ENCODE measurements at regions not wholly inside any gene's neighbourhood (a gene's known extent, or its start where the extent isn't known, plus 50 kb on each side); places are given as distances from the start of the nearest gene placed in this dataset.

DNA sequence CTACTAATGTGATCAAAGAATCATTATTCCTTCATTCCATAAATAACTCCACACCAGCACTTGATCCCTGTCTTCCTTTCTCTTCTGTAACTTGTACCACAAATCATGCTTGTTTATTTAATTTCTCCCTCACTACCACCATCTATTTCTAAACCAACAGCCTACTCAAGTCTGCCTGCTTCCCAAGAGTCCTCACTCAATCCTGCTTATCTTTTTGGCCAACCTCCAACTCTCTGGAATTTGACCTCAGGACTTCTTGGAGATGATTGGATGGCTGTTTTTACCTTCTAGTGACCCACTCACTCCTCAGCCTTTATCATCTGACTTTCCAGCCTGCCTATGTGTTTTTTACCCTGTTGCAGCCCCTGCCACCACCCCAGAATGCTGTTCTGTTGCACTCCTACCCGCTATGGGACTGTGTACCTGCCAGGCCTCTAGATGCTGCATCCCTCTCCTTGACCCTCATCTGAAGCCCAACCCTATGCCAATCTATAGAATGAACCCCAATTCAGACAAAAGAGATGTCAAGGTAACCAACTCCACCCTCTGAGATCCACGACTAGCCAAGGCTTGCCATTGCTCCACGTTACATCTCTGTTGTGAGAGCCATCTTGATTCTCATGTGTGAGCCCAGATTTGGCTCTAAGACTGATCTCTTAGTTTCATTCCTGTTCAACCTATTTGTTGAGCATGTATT lies 150.2 kb upstream of the PLEKHG7 start:
- DNase-seq = no peak

DNA sequence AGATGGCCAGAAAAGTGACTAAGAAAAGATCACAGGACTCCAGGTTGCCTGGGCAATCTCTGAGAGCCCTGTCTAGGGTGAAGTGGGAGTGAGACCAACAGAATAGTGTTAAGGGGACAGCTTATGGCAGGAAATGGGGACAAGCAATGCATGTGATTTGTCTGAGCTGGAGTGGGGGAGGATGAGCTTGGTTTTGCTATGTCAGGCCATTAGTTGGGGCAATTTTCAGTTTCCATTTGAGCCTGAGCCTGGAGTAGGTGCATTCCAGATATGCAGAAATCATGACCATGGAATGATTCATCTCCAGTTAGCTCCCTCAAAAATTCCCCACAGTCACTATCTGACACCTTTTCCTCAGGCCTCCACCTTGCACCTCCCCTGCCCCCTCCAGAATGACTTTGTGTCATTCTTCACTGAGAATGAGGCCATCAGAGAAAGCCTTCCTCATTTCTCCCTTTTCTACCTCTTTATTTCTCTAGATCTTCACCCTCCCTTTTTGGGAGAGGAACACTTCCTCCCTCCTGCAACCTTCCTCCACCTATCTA lies 150.9 kb upstream of the PLEKHG7 start:
- no peak for DNase-seq

- DNase-seq = no peak
Observed at GRCh38 chr12:92551210-92551609, 151.6 kb upstream of the PLEKHG7 start.

DNA sequence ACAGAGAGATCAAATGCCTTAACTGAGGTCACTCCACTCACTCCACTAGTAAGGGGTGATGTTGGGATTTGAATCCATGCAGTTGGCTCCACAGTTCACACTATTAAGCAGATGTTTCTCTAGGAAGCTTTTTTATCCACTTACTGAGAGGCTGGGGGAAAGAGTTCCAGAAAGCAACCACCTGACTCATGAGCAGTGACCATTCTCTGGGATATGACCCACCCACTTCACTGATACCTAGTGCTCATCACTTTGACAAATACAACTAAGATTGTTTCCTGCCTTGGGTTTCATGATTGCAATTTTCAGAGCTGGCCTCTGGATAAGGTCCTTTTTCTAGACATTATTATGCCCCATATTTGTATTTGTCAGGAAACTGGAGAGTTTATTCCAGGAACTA lies 152.1 kb upstream of the PLEKHG7 start:
- DNase-seq = no peak

DNA sequence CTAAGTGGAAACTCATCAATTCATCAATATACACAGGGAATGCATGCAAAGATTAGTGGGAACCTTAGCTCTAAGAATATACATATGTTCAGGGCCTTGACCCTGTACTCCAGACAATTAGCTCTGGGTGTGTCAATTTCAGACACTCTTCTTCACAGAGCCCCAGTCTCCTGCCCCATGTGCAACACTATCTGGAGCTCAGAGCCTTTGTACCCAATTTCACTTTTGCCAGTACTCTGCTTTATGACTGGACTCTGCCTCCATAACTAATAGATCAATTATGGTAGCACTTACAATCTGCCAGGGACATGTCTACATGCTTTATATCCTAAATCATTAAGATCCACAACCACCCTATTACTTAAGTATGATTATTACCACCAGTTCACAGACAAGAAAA lies 152.5 kb upstream of the PLEKHG7 start:
- no peak for DNase-seq

DNA sequence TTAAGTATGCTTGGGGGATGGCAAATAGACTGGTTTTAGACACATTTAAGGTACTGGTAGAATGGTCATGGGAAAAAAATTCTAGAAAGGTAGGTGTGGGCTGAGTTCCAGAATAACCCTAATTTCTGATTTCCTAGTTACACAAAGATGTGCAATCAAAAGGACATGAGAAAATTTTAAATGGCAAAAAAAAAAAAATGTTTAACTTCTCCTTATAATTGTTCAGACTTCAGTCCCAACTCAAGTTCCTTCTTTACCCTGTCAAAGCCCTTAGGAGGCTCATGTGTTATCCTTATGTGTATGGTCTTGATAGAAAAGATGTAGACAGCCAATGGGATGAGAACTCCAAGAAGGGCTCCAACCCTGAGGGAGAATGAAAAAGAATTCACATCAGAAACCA lies 153.3 kb upstream of the PLEKHG7 start:
- DNase-seq = no peak

DNA sequence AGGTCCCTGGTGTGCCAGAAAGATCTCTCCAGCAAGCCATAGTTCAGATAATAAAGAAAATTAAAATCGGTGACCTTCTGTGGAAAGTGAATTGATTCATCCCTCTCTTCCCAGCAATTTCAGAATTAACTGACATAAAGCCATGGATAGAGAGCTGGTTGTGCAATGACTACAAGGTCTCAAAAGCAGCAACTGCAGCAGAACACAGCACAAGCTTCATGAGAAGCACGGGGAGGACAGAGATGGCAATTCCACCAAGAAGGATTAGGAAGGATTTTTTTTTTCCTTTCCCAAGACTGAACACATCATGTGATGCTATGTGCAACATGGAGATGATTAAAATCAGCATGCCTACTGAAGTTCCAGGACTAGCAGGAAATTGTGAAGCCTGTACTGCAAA lies 154.9 kb upstream of the PLEKHG7 start:
- no peak for DNase-seq

- no peak for DNase-seq
Observed at GRCh38 chr12:92547420-92547819, 155.4 kb upstream of the PLEKHG7 start.

DNA sequence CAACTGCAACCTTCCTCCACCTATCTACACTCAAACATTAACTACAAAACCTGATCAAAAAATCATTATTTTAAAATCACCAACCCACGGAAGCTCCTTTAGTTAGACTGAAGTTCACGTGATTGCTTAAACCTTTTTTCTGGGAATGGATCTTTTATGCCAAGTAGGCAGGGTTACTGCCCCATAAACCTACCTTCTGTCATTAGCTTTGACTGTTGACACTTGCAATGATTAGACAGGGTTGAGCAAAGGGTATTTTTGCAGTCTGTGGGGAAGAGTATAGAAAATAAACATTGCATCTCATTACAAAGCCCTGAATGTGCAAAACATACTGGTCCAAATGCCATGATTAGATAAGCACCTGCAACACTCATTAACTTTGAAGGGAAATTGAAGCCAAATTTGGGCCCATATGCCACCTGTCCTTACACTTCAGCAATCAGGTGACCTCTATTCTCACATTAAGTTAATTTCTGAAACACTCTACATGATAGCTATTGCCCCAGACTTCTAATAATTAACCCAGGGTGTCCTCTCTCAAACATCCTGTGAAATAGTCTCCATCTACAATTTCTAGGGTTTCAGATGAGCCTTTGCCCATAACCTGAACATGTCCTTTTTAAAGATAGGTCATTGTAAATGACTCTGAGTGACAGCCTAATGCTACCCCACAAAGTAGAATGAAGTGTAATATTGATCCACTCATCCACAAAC lies 156.0 kb upstream of the PLEKHG7 start:
- no peak for DNase-seq

DNA sequence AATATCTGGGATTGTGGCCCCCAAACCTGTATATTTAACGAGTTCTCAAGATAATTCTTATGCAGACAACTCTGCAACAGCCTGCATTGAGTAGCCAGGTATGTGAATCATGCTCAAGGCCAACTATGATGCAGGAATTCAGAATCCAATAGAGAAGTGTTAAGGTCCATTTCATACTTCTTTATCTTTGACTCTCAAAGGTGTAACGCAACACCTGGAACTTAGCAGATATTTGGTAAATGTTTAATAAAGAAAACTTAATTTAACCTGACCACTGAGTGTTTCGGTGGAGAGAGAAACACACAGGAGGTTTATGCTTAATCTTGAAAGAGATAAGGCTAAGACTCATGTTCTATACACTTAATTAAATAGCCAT lies 156.5 kb upstream of the PLEKHG7 start:
- DNase-seq = no peak

- no peak for DNase-seq
Observed at GRCh38 chr12:92544322-92544721, 158.5 kb upstream of the PLEKHG7 start.

GRCh38 chr12:92543840-92544239 lies 158.9 kb upstream of the PLEKHG7 start:
- no peak for DNase-seq

DNA sequence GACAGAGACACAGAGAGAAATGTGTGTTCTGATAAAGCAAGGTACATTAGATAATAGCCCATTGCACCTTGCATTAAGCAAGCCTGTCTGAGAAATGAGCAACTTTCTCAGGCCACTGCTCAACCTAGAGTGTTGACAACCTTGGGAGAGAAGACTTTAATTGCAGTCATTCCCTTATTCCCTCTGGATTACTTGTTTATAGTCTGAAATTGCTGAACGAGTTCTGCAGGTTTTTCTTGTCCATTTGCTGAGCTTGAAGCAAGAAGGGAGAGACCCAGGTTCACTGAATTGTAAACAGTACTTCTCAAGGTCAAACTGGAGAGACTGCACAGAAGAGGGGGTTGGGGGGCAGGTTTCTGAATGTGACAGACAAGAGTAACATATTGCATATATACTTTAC lies 159.4 kb upstream of the PLEKHG7 start:
- DNase-seq = no peak

GRCh38 chr12:92541731-92542130 lies 161.1 kb upstream of the PLEKHG7 start:
- DNase-seq = no peak

DNA sequence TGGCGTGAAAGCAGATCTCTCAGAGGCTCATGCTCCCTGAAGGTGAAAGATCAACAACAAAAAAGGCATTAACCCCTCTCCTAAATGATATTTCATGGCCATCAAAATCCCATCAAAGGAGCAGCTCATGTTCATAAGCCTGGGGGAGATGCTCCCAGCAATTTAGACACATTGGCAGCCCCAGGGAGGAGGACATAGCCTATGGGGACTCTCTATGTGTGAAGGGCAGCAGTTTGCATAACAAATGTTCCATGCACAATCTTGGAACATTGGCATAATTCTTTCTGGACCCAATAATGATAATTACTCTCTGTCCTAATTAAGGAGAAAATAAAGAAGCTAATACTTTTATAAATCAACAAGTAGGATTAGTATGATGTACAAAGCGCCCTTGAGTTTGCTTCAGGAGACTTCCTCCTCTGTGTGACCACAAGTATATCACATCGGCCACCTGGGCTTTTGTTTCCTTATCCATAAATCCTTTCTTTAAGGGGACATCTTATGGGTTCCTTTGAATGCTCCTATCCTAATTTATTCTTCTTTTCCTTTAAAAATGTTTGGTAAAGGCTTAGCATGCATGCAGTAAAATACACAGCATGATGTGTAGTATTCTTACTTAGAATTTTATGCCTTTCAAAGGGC lies 161.9 kb upstream of the PLEKHG7 start:
- no peak for DNase-seq

DNA sequence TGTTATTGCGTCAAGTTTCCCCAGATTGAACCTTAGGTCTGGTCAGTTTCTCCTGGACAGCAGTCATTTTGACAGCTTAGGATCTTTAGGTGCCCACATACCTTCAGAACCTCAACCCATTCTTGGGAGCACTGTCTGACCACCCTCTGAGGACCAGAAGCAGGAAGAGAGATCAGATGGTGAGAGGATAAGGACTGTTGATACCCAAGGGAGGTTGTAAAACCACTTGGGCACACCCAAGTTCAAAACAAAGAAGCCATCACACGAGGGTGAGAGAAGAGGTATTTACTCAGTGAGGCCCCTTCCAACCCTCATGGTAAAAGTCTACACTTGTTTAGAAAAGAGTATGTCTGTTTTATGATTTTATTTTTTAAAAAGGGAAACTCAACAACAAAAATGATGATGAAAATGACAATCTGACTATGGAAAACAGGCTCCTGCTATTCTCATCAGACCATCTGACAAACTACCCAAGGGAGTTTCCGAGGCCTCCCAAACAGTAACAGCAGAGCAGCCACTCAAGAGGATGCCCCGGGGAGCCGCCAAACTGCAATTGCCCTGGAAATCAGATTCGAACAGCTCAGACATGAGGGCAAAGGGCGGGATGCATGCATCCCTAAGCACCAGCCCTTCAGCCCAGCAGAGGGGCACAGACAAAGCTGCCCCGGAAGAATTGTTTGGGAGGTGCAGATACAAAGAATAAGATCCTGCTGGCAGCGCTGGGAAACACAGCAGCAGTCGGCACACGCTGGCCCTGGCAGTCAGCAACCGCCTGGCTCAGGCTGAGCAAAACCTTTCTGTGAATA lies 162.6 kb upstream of the PLEKHG7 start:
- DNase-seq = no peak

DNA sequence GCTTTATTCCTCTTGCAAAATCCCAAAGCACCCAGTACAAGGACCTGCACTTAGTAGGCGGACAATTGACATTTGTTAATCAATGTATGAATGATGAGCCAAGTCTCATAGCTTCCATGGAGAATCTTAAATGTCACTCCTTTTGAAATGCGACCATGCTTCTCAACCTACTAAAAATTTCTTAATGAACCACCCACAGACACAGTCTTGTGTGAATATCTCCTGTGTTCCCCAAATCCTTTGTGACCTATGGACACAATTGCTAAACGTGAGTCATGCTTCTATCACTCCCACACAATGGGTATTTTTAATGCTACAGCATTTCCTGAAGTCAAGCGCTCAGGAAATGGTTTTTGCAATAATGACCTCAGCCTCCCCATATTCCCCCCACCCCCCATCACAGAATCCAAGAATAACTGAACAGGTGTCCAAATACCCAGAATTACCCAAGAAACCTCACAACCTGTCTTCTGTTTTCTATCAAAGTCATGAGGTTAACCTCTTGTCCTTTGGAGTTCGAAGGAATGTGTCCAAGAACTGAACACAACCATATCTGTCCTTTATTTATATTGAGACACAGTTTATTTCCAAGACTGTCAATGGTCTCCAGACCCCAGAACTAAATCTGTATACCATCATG lies 163.6 kb upstream of the PLEKHG7 start:
- no peak for DNase-seq

DNA sequence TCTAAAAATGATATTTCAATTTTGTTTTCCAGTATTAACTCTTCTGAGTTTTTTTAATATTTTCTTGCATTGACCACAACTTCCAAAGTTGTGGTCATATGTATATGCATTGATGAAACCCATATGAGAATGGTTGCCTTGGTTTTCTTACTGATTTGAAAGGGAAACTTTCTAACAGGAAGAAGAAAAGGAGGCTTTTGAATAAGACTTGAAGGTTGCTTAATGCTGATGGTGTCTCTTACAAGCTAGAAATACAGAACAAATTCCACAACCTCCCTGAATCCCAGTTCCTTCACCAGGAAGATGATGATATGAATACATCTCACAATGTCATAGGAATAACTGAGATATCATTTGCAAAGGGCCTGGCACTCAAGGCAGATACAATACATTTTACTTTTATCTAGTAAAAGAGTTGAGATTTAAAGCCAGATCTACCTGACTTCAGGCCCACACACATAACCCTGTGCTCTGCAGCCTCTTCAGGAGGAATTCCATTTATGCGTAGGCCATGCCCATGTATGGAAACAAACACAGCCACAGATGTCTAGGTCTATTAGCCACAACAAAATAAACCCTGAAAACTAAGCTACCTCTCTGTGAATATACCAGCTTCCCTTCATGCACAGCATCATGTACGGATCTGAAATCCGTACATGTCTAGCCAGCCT lies 165.4 kb upstream of the PLEKHG7 start:
- no peak for DNase-seq

- no peak for DNase-seq
Observed at GRCh38 chr12:92535961-92536360, 166.8 kb upstream of the PLEKHG7 start.

DNA sequence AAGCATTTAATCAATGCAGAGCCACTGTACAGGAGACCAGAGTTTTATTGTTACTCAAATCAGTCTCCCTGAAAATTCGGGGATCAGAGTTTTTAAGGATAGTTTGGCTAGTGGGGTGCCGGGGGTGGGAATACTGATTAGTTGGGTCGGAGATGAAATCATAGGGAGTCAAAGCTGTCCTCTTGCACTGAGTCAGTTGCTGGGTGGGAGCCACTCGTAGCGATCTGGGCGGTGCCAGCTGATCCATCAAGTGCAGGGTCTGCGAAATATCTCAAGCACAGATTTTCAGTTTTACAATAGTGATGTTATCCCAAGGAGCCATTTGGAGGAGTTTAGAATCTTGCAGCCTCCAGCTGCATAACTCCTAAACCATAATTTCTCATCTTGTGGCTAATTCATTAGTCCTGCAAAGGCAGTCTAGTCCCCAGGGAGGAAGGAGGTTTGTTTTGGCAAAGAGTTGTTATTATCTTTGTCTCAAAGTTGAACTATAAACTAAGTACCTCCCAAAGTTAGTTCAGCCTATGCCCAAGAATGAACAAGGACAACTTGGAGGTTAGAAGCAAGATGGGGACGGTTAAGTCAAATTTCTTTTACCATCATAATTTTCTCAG lies 169.4 kb upstream of the PLEKHG7 start:
- DNase-seq = no peak

GRCh38 chr12:92530706-92531105 lies 172.1 kb upstream of the PLEKHG7 start:
- DNase-seq = no peak

DNA sequence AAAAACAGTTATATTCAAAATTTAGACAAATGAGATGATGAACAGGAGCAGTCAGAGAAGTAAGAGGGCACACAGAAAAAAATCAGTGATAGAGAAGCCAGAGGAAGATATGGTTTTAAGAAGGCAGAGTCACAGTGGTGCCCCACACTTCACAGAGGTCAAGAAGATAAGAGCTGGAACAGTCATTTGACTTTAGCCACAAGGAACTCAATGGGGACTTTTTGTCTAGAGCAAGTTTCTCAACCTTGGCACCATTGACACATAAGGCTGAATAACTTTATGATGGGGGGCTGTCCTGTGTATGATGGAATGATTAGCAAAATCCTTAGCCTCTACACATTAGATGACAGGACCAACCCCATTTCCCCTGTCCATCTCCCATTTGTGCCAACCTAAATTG lies 172.8 kb upstream of the PLEKHG7 start:
- no peak for DNase-seq
